Liver (tissue), 8 donors: ENCODE measurements at regions not wholly inside any gene's neighbourhood (a gene's known extent, or its start where the extent isn't known, plus 50 kb on each side); places are given as distances from the start of the nearest gene placed in this dataset.

Source experiments
- DNase-seq: peaks from one replicate; pipeline ENCODE4 v3.0.0-alpha.2; 2017; ENCODE audit warnings: low spot score
- H3K27ac ChIP-seq, 2 donors: one replicate each; pipeline ENCODE4 v1.7.0; 2013; ENCODE audit warnings: inconsistent platforms in 2 of 2, low read length in 2 of 2, control low read depth in 1 of 2, low read depth in 1 of 2, mild to moderate bottlenecking in 1 of 2
- H3K27me3 ChIP-seq, 4 donors: one replicate each; pipeline versions ENCODE4 v1.6.1 to v1.7.0; 2013; ENCODE audit warnings: low read length in 3 of 4, inconsistent platforms in 1 of 4, mild to moderate bottlenecking in 1 of 4, moderate library complexity in 1 of 4; ENCODE audit not compliant: control insufficient read depth in 4 of 4, insufficient read depth in 4 of 4
- H3K36me3 ChIP-seq, 4 donors: one replicate each; pipeline versions ENCODE4 v1.6.1 to v1.7.0; 2013; ENCODE audit warnings: low read length in 3 of 4, mild to moderate bottlenecking in 3 of 4, low read depth in 1 of 4, moderate library complexity in 1 of 4; ENCODE audit not compliant: control insufficient read depth in 4 of 4, insufficient read depth in 3 of 4
- H3K4me1 ChIP-seq, 4 donors: one replicate each; pipeline versions ENCODE4 v1.6.1 to v1.7.0; 2013; ENCODE audit warnings: low read length in 3 of 4, mild to moderate bottlenecking in 3 of 4, moderate library complexity in 1 of 4; ENCODE audit not compliant: control insufficient read depth in 4 of 4, insufficient read depth in 4 of 4
- H3K4me3 ChIP-seq, 3 donors: one replicate each; pipeline versions ENCODE4 v1.6.1 to v1.7.0; 2013; ENCODE audit warnings: low read length in 3 of 3, control low read depth in 1 of 3, low read depth in 1 of 3, mild to moderate bottlenecking in 1 of 3
- H3K9ac ChIP-seq, 2 donors: one replicate each; pipeline ENCODE4 v1.7.0; 2013; ENCODE audit warnings: low read length in 2 of 2, mild to moderate bottlenecking in 2 of 2, moderate library complexity in 2 of 2, control low read depth in 1 of 2, low read depth in 1 of 2
- H3K9me3 ChIP-seq, 4 donors: one replicate each; pipeline versions ENCODE4 v1.6.1 to v1.7.0; 2013; ENCODE audit warnings: low read length in 3 of 4; ENCODE audit not compliant: control insufficient read depth in 4 of 4
- ATF3 ChIP-seq: IDR thresholded peaks from 2 replicates; pipeline ENCODE4 v1.6.1; 2016; ENCODE audit warnings: antibody characterized with exemption
- CTCF ChIP-seq: fragments of 150-350 bp; IDR thresholded peaks from 2 replicates; pipeline ENCODE4 v1.5.1; 2017; ENCODE audit warnings: improper control_type of control experiment, low read depth, low read length; ENCODE audit not compliant: missing input control
- EGR1 ChIP-seq, 2 donors: IDR thresholded peaks; 2 replicates each; pipeline ENCODE4 v1.6.1; 2016 to 2018; ENCODE audit warnings: antibody characterized with exemption in 2 of 2, low read depth in 2 of 2
- FOXA1 ChIP-seq: IDR thresholded peaks from 2 replicates; pipeline ENCODE4 v1.6.1; 2016; ENCODE audit warnings: antibody characterized with exemption
- FOXA2 ChIP-seq: IDR thresholded peaks from 2 replicates; pipeline ENCODE4 v1.6.1; 2016; ENCODE audit warnings: antibody characterized with exemption
- GABPA ChIP-seq, 2 donors: IDR thresholded peaks in 1 of 2; conservative IDR thresholded peaks in 1 of 2; 2 replicates each; pipeline ENCODE4 v1.6.1; 2016; ENCODE audit warnings: antibody characterized with exemption in 2 of 2, mild to moderate bottlenecking in 1 of 2, moderate library complexity in 1 of 2
- HNF4A ChIP-seq, 2 donors: conservative IDR thresholded peaks; 2 replicates each; pipeline ENCODE4 v1.6.1; 2016; ENCODE audit warnings: antibody characterized with exemption in 2 of 2, mild to moderate bottlenecking in 2 of 2
- HNF4G ChIP-seq: IDR thresholded peaks from 2 replicates; pipeline ENCODE4 v1.6.1; 2016; ENCODE audit warnings: antibody characterized with exemption
- JUND ChIP-seq, 2 donors: IDR thresholded peaks; 2 replicates each; pipeline ENCODE4 v1.6.1; 2016; ENCODE audit warnings: antibody characterized with exemption in 2 of 2
- MAX ChIP-seq: IDR thresholded peaks from 2 replicates; pipeline ENCODE4 v1.6.1; 2016; ENCODE audit warnings: antibody characterized with exemption
- NR2F2 ChIP-seq: IDR thresholded peaks from 2 replicates; pipeline ENCODE4 v1.6.1; 2016; ENCODE audit warnings: antibody characterized with exemption
- RAD21 ChIP-seq, 2 donors: IDR thresholded peaks; 2 replicates each; pipeline ENCODE4 v1.6.1; 2016; ENCODE audit warnings: antibody characterized with exemption in 2 of 2, mild to moderate bottlenecking in 2 of 2
- REST ChIP-seq: IDR thresholded peaks from 2 replicates; pipeline ENCODE4 v1.6.1; 2016; ENCODE audit warnings: antibody characterized with exemption, mild to moderate bottlenecking
- RXRA ChIP-seq, 2 donors: IDR thresholded peaks; 2 replicates each; pipeline ENCODE4 v1.6.1; 2017 to 2018; ENCODE audit warnings: antibody characterized with exemption in 2 of 2, mild to moderate bottlenecking in 1 of 2
- SP1 ChIP-seq: IDR thresholded peaks from 2 replicates; pipeline ENCODE4 v1.6.1; 2018; ENCODE audit warnings: antibody characterized with exemption, mild to moderate bottlenecking
- TAF1 ChIP-seq: conservative IDR thresholded peaks from 2 replicates; pipeline ENCODE4 v1.6.1; 2016; ENCODE audit warnings: antibody characterized with exemption, mild to moderate bottlenecking
- YY1 ChIP-seq: IDR thresholded peaks from 2 replicates; pipeline ENCODE4 v1.6.1; 2016; ENCODE audit warnings: antibody characterized with exemption, mild to moderate bottlenecking
- ZBTB33 ChIP-seq: IDR thresholded peaks from 2 replicates; pipeline ENCODE4 v1.6.1; 2016; ENCODE audit warnings: antibody characterized with exemption
- WGBS: extraction: QIAGEN DNeasy Blood & Tissue Kit; methylation state at CpG from one replicate; pipeline ENCODE4 v1.1.7; 2013; 5-methylcytosine and 5-hydroxymethylcytosine counted together
- donor health status: healthy.
- donor health status: healthy.
- donor health status: healthy.
- donor health status: healthy.
- donor health status: healthy.

- no peak for TF ChIP-seq HNF4G
- no peak for TF ChIP-seq NR2F2
- TF ChIP-seq REST, result no peak
- TF ChIP-seq ZBTB33, result no peak
- no peak for TF ChIP-seq CTCF
- no peak for TF ChIP-seq RAD21 (IDR thresholded peaks at IDR 0.05)
- no peak for TF ChIP-seq FOXA2
- Histone ChIP-seq H3K27ac (peak overlapping the region in 1 of 2 donors; percentile 29), H3K27me3 (no peaks in the 10 kb centered on the region), H3K4me1 (peaks cover 0 to 19% (median 3%) of the 10 kb centered on the region in 4 donors), H3K4me3 (no peak overlapping the region), H3K9ac (no peak overlapping the region), H3K36me3 (no peaks in the 10 kb centered on the region), H3K9me3 (no peaks in the 10 kb centered on the region)
- WGBS, result 88% methylated on average over 26 of the region's 26 CpGs
- DNase-seq, result no peak
Measured at GRCh38 chr12:124507188-124508109, 60.0 kb downstream of the NCOR2 start.

- no peak overlapping the region for H3K9ac ChIP-seq
- TF ChIP-seq ATF3 (no peak), FOXA1 (no peak), HNF4G (no peak), RAD21 (IDR thresholded peaks at IDR 0.05) (no peak), EGR1 (IDR thresholded peaks at IDR 0.05; ENCODE audit: low read depth in 2 of 2) (no peak), SP1 (no peak), GABPA (IDR thresholded peaks at IDR 0.05 in 1 of 2, conservative IDR thresholded peaks at IDR 0.05 in 1 of 2) (no peak), MAX (no peak), HNF4A (conservative IDR thresholded peaks at IDR 0.05) (no peak), ZBTB33 (no peak), YY1 (no peak), JUND (IDR thresholded peaks at IDR 0.05) (no peak), RXRA (IDR thresholded peaks at IDR 0.05) (no peak), TAF1 (no peak), NR2F2 (no peak)
- no peak for DNase-seq
- 73% methylated on average over 8 of the region's 8 CpGs for WGBS
- H3K4me1 ChIP-seq, result peaks cover 0 to 22% (median 3%) of the 10 kb centered on the region in 4 donors
- peak overlapping the region; percentile 29 to 64 for H3K27ac ChIP-seq
- H3K27me3 ChIP-seq, result no peaks in the 10 kb centered on the region
- H3K9me3 ChIP-seq, result no peaks in the 10 kb centered on the region
- no peaks in the 10 kb centered on the region for H3K36me3 ChIP-seq
- no peak overlapping the region for H3K4me3 ChIP-seq
Measured at GRCh38 chr12:124506832-124507153, 60.6 kb downstream of the NCOR2 start.
